PFSK-1 (cell line): ENCODE measurements at regions not wholly inside any gene's neighbourhood (a gene's known extent, or its start where the extent isn't known, plus 50 kb on each side); places are given as distances from the start of the nearest gene placed in this dataset.

Experiments
- POLR2AphosphoS5 ChIP-seq: IDR thresholded peaks from 2 replicates; pipeline ENCODE4 v1.6.1; 2012; ENCODE audit warnings: low read depth, mild to moderate bottlenecking, control low read depth, low read length, moderate library complexity
- SIN3A ChIP-seq: IDR thresholded peaks from 2 replicates; pipeline ENCODE4 v1.6.1; 2012; ENCODE audit warnings: mild to moderate bottlenecking, low read length, moderate library complexity, borderline replicate concordance; ENCODE audit not compliant: insufficient read depth
- TF ChIP-seq, protein P1 (sequence below), 2 experiments: IDR thresholded peaks; 2 replicates each; pipeline versions ENCODE4 v1.6.1 to v1.8.0; 2011 to 2012; ENCODE audit warnings: low read depth in 2 of 2, low read length in 2 of 2, control low read depth in 1 of 2, inconsistent platforms in 1 of 2, mild to moderate bottlenecking in 1 of 2, moderate library complexity in 1 of 2; ENCODE audit not compliant: insufficient read depth in 1 of 2

DNA sequence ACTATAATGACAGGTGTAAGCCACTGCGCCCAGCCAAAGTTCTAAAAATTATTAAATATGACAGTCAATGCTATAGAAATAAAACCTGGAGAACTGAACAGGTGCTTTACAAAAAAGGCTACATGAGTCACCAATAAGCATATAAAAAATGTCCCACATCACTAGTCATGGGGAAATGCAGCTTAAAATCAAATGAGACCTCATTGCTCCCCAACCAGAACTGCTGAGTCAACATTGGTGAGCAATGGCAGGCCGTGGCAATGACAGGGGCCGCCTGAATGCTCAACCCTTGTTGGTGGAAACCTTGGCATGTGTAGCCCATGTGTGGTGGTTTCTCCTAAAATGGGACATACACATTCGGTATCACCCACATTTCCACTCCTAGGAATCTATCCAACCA, 352.3 kb upstream of the KLF6 start:
- TF ChIP-seq, protein P1, sequence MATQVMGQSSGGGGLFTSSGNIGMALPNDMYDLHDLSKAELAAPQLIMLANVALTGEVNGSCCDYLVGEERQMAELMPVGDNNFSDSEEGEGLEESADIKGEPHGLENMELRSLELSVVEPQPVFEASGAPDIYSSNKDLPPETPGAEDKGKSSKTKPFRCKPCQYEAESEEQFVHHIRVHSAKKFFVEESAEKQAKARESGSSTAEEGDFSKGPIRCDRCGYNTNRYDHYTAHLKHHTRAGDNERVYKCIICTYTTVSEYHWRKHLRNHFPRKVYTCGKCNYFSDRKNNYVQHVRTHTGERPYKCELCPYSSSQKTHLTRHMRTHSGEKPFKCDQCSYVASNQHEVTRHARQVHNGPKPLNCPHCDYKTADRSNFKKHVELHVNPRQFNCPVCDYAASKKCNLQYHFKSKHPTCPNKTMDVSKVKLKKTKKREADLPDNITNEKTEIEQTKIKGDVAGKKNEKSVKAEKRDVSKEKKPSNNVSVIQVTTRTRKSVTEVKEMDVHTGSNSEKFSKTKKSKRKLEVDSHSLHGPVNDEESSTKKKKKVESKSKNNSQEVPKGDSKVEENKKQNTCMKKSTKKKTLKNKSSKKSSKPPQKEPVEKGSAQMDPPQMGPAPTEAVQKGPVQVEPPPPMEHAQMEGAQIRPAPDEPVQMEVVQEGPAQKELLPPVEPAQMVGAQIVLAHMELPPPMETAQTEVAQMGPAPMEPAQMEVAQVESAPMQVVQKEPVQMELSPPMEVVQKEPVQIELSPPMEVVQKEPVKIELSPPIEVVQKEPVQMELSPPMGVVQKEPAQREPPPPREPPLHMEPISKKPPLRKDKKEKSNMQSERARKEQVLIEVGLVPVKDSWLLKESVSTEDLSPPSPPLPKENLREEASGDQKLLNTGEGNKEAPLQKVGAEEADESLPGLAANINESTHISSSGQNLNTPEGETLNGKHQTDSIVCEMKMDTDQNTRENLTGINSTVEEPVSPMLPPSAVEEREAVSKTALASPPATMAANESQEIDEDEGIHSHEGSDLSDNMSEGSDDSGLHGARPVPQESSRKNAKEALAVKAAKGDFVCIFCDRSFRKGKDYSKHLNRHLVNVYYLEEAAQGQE (IDR thresholded peaks at IDR 0.05; ENCODE audit: insufficient read depth in 1 of 2, low read depth in 2 of 2, low read length in 2 of 2), result no peak
- TF ChIP-seq SIN3A (no peak), POLR2AphosphoS5 (no peak)
